ENCODE measurements at regions not wholly inside any gene's neighbourhood (a gene's known extent, or its start where the extent isn't known, plus 50 kb on each side); places are given as distances from the start of the nearest gene placed in this dataset.

DNA sequence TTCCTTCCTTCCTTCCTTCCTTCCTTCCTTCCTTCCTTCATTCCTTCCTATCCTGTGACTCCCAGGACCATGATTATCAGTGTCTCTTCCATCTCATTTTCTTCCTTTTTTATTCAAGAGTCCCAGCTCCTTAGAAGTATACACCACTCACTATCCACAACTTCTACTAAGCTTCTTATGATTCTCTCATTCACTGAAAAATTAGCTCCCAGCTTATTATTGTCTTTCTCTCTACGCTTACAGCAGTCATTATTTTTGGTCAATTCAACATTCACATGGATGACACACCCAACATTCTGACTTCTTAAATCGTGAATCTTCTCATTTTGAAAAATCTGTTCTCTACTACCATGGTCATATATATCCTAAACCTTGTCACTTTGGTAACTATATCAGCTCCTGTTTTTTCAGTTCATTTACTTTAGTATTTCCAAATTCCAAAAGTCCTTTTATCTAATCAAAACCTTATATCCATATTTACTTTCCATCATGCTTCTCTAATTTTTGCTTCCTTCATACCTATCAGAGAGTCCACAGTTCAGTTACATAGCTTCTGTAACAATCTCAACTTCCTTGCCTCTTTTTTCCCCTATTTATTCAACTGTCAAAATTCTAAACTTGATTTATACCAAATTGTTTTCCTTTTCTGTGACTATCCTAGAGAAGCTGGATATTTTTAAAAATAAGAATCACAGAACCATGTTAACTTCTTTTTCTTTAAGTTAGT, 677.5 kb downstream of the RAPGEF2 start:
- Mint-ChIP-seq H3K4me3 (no peak overlapping the region), H3K27ac (no peak overlapping the region), H3K27me3 (no peaks in the 10 kb centered on the region), H3K4me1 (no peaks in the 10 kb centered on the region), H3K9me3 (ENCODE audit: insufficient read depth) (no peaks in the 10 kb centered on the region)
- Histone ChIP-seq H3K4me3 (ENCODE audit: control extremely low read depth in 1 of 5, extremely low read depth in 1 of 5, insufficient read depth in 1 of 5, low read depth in 2 of 5, low read length in 4 of 5) (no peak overlapping the region), H2AFZ (ENCODE audit: insufficient read depth, low read depth, low read length, poor library complexity, severe bottlenecking) (no peak overlapping the region), H4K20me1 (ENCODE audit: control insufficient read depth, insufficient read depth, low read length, poor library complexity, severe bottlenecking) (no peaks in the 10 kb centered on the region), H3K36me3 (replicated peaks in 1 of 2; ENCODE audit: control extremely low read depth in 1 of 2, control insufficient read depth in 1 of 2, extremely low read depth in 1 of 2, insufficient read depth in 2 of 2, low read length in 1 of 2) (no peaks in the 10 kb centered on the region), H3K27ac (ENCODE audit: low read length in 2 of 2) (no peak overlapping the region), H3K4me2 (replicated peaks; ENCODE audit: low read depth, low read length, poor library complexity, severe bottlenecking) (no peak overlapping the region), H3K27me3 (replicated peaks in 1 of 4; ENCODE audit: control extremely low read depth in 1 of 4, control insufficient read depth in 3 of 4, insufficient read depth in 4 of 4, low read length in 3 of 4) (no peaks in the 10 kb centered on the region), H3K9me3 (ENCODE audit: control extremely low read depth in 1 of 3, control insufficient read depth in 2 of 3, insufficient read depth in 1 of 3, low read length in 2 of 3) (no peaks in the 10 kb centered on the region), H3K79me2 (ENCODE audit: control insufficient read depth, insufficient read depth, low read length) (no peaks in the 10 kb centered on the region), H3K4me1 (ENCODE audit: control insufficient read depth in 2 of 2, insufficient read depth in 2 of 2, low read length in 2 of 2) (no peaks in the 10 kb centered on the region), H3K9ac (ENCODE audit: low read length) (no peak overlapping the region)
- intact Hi-C loops (cut with micrococcal nuclease) = no loop called here
- CTCF ChIA-PET = no interaction called here
- 90% methylated on average over 2 of the region's 2 CpGs for WGBS (ENCODE audit: insufficient coverage)
- ATAC-seq (ENCODE audit: low read depth) = no peak
- POLR2A ChIA-PET = no interaction called here
- no peak for TF ChIP-seq EZH2 (IDR thresholded peaks at IDR 0.05; ENCODE audit: borderline replicate concordance, insufficient read depth, low read depth, low read length, poor library complexity, severe bottlenecking)
- TF ChIP-seq, protein P1, sequence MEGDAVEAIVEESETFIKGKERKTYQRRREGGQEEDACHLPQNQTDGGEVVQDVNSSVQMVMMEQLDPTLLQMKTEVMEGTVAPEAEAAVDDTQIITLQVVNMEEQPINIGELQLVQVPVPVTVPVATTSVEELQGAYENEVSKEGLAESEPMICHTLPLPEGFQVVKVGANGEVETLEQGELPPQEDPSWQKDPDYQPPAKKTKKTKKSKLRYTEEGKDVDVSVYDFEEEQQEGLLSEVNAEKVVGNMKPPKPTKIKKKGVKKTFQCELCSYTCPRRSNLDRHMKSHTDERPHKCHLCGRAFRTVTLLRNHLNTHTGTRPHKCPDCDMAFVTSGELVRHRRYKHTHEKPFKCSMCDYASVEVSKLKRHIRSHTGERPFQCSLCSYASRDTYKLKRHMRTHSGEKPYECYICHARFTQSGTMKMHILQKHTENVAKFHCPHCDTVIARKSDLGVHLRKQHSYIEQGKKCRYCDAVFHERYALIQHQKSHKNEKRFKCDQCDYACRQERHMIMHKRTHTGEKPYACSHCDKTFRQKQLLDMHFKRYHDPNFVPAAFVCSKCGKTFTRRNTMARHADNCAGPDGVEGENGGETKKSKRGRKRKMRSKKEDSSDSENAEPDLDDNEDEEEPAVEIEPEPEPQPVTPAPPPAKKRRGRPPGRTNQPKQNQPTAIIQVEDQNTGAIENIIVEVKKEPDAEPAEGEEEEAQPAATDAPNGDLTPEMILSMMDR (IDR thresholded peaks at IDR 0.05) = no peak
- DNase-seq = no peak

DNA sequence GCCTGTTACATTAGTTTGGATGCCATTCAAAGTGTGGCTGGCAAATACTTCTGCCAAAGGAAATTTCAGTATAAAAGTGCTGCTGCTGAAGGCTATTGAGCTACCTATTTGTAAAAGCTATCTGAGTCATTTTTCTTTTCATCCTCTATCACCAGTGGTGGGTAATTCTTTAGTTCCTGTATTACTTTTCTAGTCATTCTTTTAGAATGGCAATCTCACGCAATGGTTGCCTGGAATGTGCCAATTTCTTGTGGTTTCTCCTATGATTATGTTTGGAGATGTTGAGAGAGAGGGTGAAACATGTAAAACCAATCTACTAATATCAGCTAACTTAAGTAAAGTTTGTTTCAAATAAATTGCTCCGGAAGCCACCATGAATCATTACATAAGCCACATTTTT, 685.0 kb downstream of the RAPGEF2 start:
- ATAC-seq (ENCODE audit: low read depth) (no peak), DNase-seq (no peak)
- Histone ChIP-seq H3K9me3 (ENCODE audit: control extremely low read depth in 1 of 3, control insufficient read depth in 2 of 3, insufficient read depth in 1 of 3, low read length in 2 of 3) (no peaks in the 10 kb centered on the region), H3K36me3 (replicated peaks in 1 of 2; ENCODE audit: control extremely low read depth in 1 of 2, control insufficient read depth in 1 of 2, extremely low read depth in 1 of 2, insufficient read depth in 2 of 2, low read length in 1 of 2) (no peaks in the 10 kb centered on the region), H3K79me2 (ENCODE audit: control insufficient read depth, insufficient read depth, low read length) (no peaks in the 10 kb centered on the region), H3K4me1 (ENCODE audit: control insufficient read depth in 2 of 2, insufficient read depth in 2 of 2, low read length in 2 of 2) (no peaks in the 10 kb centered on the region), H3K27me3 (replicated peaks in 1 of 4; ENCODE audit: control extremely low read depth in 1 of 4, control insufficient read depth in 3 of 4, insufficient read depth in 4 of 4, low read length in 3 of 4) (no peaks in the 10 kb centered on the region), H3K9ac (ENCODE audit: low read length) (no peak overlapping the region), H4K20me1 (ENCODE audit: control insufficient read depth, insufficient read depth, low read length, poor library complexity, severe bottlenecking) (no peaks in the 10 kb centered on the region), H3K4me3 (ENCODE audit: control extremely low read depth in 1 of 5, extremely low read depth in 1 of 5, insufficient read depth in 1 of 5, low read depth in 2 of 5, low read length in 4 of 5) (no peak overlapping the region), H2AFZ (ENCODE audit: insufficient read depth, low read depth, low read length, poor library complexity, severe bottlenecking) (no peak overlapping the region), H3K4me2 (replicated peaks; ENCODE audit: low read depth, low read length, poor library complexity, severe bottlenecking) (no peak overlapping the region), H3K27ac (ENCODE audit: low read length in 2 of 2) (no peak overlapping the region)
- POLR2A ChIA-PET = no interaction called here
- intact Hi-C loops (cut with micrococcal nuclease) = no loop called here
- Mint-ChIP-seq H3K9me3 (ENCODE audit: insufficient read depth) (peaks cover 2% of the 10 kb centered on the region), H3K4me3 (no peak overlapping the region), H3K27me3 (no peaks in the 10 kb centered on the region), H3K27ac (no peak overlapping the region), H3K4me1 (no peaks in the 10 kb centered on the region)
- TF ChIP-seq, protein P1 (IDR thresholded peaks at IDR 0.05) = no peak
- no peak for TF ChIP-seq EZH2 (IDR thresholded peaks at IDR 0.05; ENCODE audit: borderline replicate concordance, insufficient read depth, low read depth, low read length, poor library complexity, severe bottlenecking)
- CTCF ChIA-PET = no interaction called here
- no CpG with 5 or more reads among the region's 2 CpGs for WGBS (ENCODE audit: insufficient coverage)

All from B cell (primary cell).